ENCODE measurements at regions not wholly inside any gene's neighbourhood (a gene's known extent, or its start where the extent isn't known, plus 50 kb on each side); places are given as distances from the start of the nearest gene placed in this dataset.

GRCh38 chr12:30874455-30875321 lies 51.9 kb upstream of the TSPAN11 start:
- Mint-ChIP-seq H3K27me3 (peaks cover 1% of the 10 kb centered on the region), H3K4me3 (no peak overlapping the region), H3K4me1 (ENCODE audit: low read depth) (no peaks in the 10 kb centered on the region), H3K36me3 (ENCODE audit: low read depth) (no peaks in the 10 kb centered on the region), H3K27ac (no peak overlapping the region), H3K9me3 (peaks cover 4% of the 10 kb centered on the region)
- intact Hi-C loops (cut with micrococcal nuclease), result no loop called here

- Mint-ChIP-seq H3K27ac (no peak overlapping the region), H3K36me3 (ENCODE audit: low read depth) (no peaks in the 10 kb centered on the region), H3K9me3 (peaks cover 23% of the 10 kb centered on the region), H3K27me3 (no peaks in the 10 kb centered on the region), H3K4me1 (ENCODE audit: low read depth) (no peaks in the 10 kb centered on the region), H3K4me3 (no peak overlapping the region)
- intact Hi-C loops (cut with micrococcal nuclease), result no loop called here
These were observed 55.9 kb upstream of the TSPAN11 start for GRCh38 chr12:30870491-30871265.

GRCh38 chr12:30867415-30867814 lies 59.1 kb upstream of the TSPAN11 start:
- Mint-ChIP-seq H3K36me3 (ENCODE audit: low read depth) (no peaks in the 10 kb centered on the region), H3K4me1 (ENCODE audit: low read depth) (no peaks in the 10 kb centered on the region), H3K27me3 (no peaks in the 10 kb centered on the region), H3K27ac (no peak overlapping the region), H3K4me3 (no peak overlapping the region), H3K9me3 (peaks cover 27% of the 10 kb centered on the region)
- intact Hi-C loops (cut with micrococcal nuclease), result no loop called here

GRCh38 chr12:30866256-30866655 lies 60.3 kb upstream of the TSPAN11 start:
- H3K27ac Mint-ChIP-seq, result no peak overlapping the region
- no peaks in the 10 kb centered on the region for H3K4me1 Mint-ChIP-seq (ENCODE audit: low read depth)
- no peaks in the 10 kb centered on the region for H3K27me3 Mint-ChIP-seq
- peaks cover 27% of the 10 kb centered on the region for H3K9me3 Mint-ChIP-seq
- H3K4me3 Mint-ChIP-seq, result no peak overlapping the region
- intact Hi-C loops (cut with micrococcal nuclease), result no loop called here
- no peaks in the 10 kb centered on the region for H3K36me3 Mint-ChIP-seq (ENCODE audit: low read depth)

- Mint-ChIP-seq H3K36me3 (ENCODE audit: low read depth) (no peaks in the 10 kb centered on the region), H3K9me3 (peaks cover 16% of the 10 kb centered on the region), H3K4me3 (no peak overlapping the region), H3K27ac (no peak overlapping the region), H3K27me3 (no peaks in the 10 kb centered on the region), H3K4me1 (ENCODE audit: low read depth) (no peaks in the 10 kb centered on the region)
- intact Hi-C loops (cut with micrococcal nuclease), result no loop called here
These were observed 62.7 kb upstream of the TSPAN11 start for GRCh38 chr12:30863839-30864238.

GRCh38 chr12:30862486-30862885 lies 64.1 kb upstream of the TSPAN11 start:
- Mint-ChIP-seq H3K9me3 (peaks cover 16% of the 10 kb centered on the region), H3K4me1 (ENCODE audit: low read depth) (no peaks in the 10 kb centered on the region), H3K27me3 (no peaks in the 10 kb centered on the region), H3K4me3 (no peak overlapping the region), H3K27ac (no peak overlapping the region), H3K36me3 (ENCODE audit: low read depth) (no peaks in the 10 kb centered on the region)
- intact Hi-C loops (cut with micrococcal nuclease), result no loop called here

- H3K36me3 Mint-ChIP-seq (ENCODE audit: low read depth), result no peaks in the 10 kb centered on the region
- H3K4me3 Mint-ChIP-seq, result no peak overlapping the region
- no peaks in the 10 kb centered on the region for H3K4me1 Mint-ChIP-seq (ENCODE audit: low read depth)
- no peak overlapping the region for H3K27ac Mint-ChIP-seq
- no peaks in the 10 kb centered on the region for H3K27me3 Mint-ChIP-seq
- no peaks in the 10 kb centered on the region for H3K9me3 Mint-ChIP-seq
- intact Hi-C loops (cut with micrococcal nuclease), result no loop called here
These were observed 67.3 kb upstream of the TSPAN11 start for GRCh38 chr12:30859226-30859625.

GRCh38 chr12:30858471-30858870 lies 68.1 kb upstream of the TSPAN11 start:
- no peaks in the 10 kb centered on the region for H3K9me3 Mint-ChIP-seq
- no peaks in the 10 kb centered on the region for H3K36me3 Mint-ChIP-seq (ENCODE audit: low read depth)
- no peaks in the 10 kb centered on the region for H3K27me3 Mint-ChIP-seq
- intact Hi-C loops (cut with micrococcal nuclease), result no loop called here
- no peak overlapping the region for H3K27ac Mint-ChIP-seq
- no peaks in the 10 kb centered on the region for H3K4me1 Mint-ChIP-seq (ENCODE audit: low read depth)
- no peak overlapping the region for H3K4me3 Mint-ChIP-seq

- no peak overlapping the region for H3K4me3 Mint-ChIP-seq
- H3K27me3 Mint-ChIP-seq, result no peaks in the 10 kb centered on the region
- H3K36me3 Mint-ChIP-seq (ENCODE audit: low read depth), result no peaks in the 10 kb centered on the region
- H3K27ac Mint-ChIP-seq, result no peak overlapping the region
- no peaks in the 10 kb centered on the region for H3K9me3 Mint-ChIP-seq
- H3K4me1 Mint-ChIP-seq (ENCODE audit: low read depth), result peaks cover 8% of the 10 kb centered on the region
- intact Hi-C loops (cut with micrococcal nuclease), result no loop called here
These were observed 72.9 kb upstream of the TSPAN11 start for GRCh38 chr12:30853561-30854133.

- H3K4me3 Mint-ChIP-seq, result no peak overlapping the region
- intact Hi-C loops (cut with micrococcal nuclease), result no loop called here
- H3K27me3 Mint-ChIP-seq, result peaks cover 5% of the 10 kb centered on the region
- no peak overlapping the region for H3K27ac Mint-ChIP-seq
- peaks cover 8% of the 10 kb centered on the region for H3K4me1 Mint-ChIP-seq (ENCODE audit: low read depth)
- H3K36me3 Mint-ChIP-seq (ENCODE audit: low read depth), result no peaks in the 10 kb centered on the region
- H3K9me3 Mint-ChIP-seq, result no peaks in the 10 kb centered on the region
These were observed 75.9 kb upstream of the TSPAN11 start for GRCh38 chr12:30850684-30851083.

GRCh38 chr12:30847259-30847658 lies 79.3 kb upstream of the TSPAN11 start:
- H3K36me3 Mint-ChIP-seq (ENCODE audit: low read depth), result no peaks in the 10 kb centered on the region
- no peak overlapping the region for H3K27ac Mint-ChIP-seq
- H3K4me3 Mint-ChIP-seq, result no peak overlapping the region
- intact Hi-C loops (cut with micrococcal nuclease), result loop anchor here (2.0 to 10.0 kb wide), 3 partner anchors 138 to 426 kb away; no protein-coding TSS in a partner anchor
- H3K27me3 Mint-ChIP-seq, result peaks cover 6% of the 10 kb centered on the region
- H3K9me3 Mint-ChIP-seq, result no peaks in the 10 kb centered on the region
- peaks cover 8% of the 10 kb centered on the region for H3K4me1 Mint-ChIP-seq (ENCODE audit: low read depth)

- Mint-ChIP-seq H3K27ac (no peak overlapping the region), H3K36me3 (ENCODE audit: low read depth) (no peaks in the 10 kb centered on the region), H3K9me3 (no peaks in the 10 kb centered on the region), H3K4me3 (no peak overlapping the region), H3K27me3 (peaks cover 6% of the 10 kb centered on the region), H3K4me1 (ENCODE audit: low read depth) (peaks cover 6% of the 10 kb centered on the region)
- intact Hi-C loops (cut with micrococcal nuclease), result loop anchor here (2.0 to 10.0 kb wide), 3 partner anchors 138 to 426 kb away; no protein-coding TSS in a partner anchor
These were observed 79.8 kb upstream of the TSPAN11 start for GRCh38 chr12:30846776-30847175.

- Mint-ChIP-seq H3K9me3 (no peaks in the 10 kb centered on the region), H3K4me1 (ENCODE audit: low read depth) (no peaks in the 10 kb centered on the region), H3K4me3 (no peak overlapping the region), H3K36me3 (ENCODE audit: low read depth) (no peaks in the 10 kb centered on the region), H3K27me3 (peaks cover 6% of the 10 kb centered on the region), H3K27ac (no peak overlapping the region)
- intact Hi-C loops (cut with micrococcal nuclease), result loop anchor here (2.0 to 10.0 kb wide), 3 partner anchors 139 to 427 kb away; no protein-coding TSS in a partner anchor
These were observed 80.9 kb upstream of the TSPAN11 start for GRCh38 chr12:30845676-30846075.

GRCh38 chr12:30843211-30843610 lies 83.3 kb upstream of the TSPAN11 start:
- no peaks in the 10 kb centered on the region for H3K4me1 Mint-ChIP-seq (ENCODE audit: low read depth)
- no peaks in the 10 kb centered on the region for H3K9me3 Mint-ChIP-seq
- H3K36me3 Mint-ChIP-seq (ENCODE audit: low read depth), result no peaks in the 10 kb centered on the region
- peaks cover 6% of the 10 kb centered on the region for H3K27me3 Mint-ChIP-seq
- no peak overlapping the region for H3K27ac Mint-ChIP-seq
- H3K4me3 Mint-ChIP-seq, result no peak overlapping the region
- intact Hi-C loops (cut with micrococcal nuclease), result loop anchor here (10.0 kb wide), 1 partner anchor 142 kb away; no protein-coding TSS in a partner anchor
